Right atrium auricular region (tissue), 2 donors: ENCODE measurements at regions not wholly inside any gene's neighbourhood (a gene's known extent, or its start where the extent isn't known, plus 50 kb on each side); places are given as distances from the start of the nearest gene placed in this dataset.

Experiments
- DNase-seq: peaks from one replicate; pipeline ENCODE4 v3.0.0-alpha.2; 2019; ENCODE audit warnings: low spot score
- H3K27ac ChIP-seq, 2 donors: fragments of 200-600 bp; sonication (generic); 1 replicate in 1 of 2; 2 replicates in 1 of 2; pipeline ENCODE4 v1.5.1; 2016 to 2019
- H3K27me3 ChIP-seq, 2 donors: fragments of 200-600 bp; sonication (generic); one replicate each; pipeline versions ENCODE4 v1.5.1 to v1.6.0; 2017 to 2019
- H3K36me3 ChIP-seq: fragments of 200-600 bp; sonication (generic); one replicate; pipeline ENCODE4 v1.5.1; 2016
- H3K4me1 ChIP-seq, 2 donors: fragments of 200-600 bp; sonication (generic); one replicate each; pipeline versions ENCODE4 v1.5.1 to v1.6.0; 2017 to 2019
- H3K4me3 ChIP-seq, 2 donors: fragments of 200-600 bp; sonication (generic); 1 replicate in 1 of 2; 2 replicates in 1 of 2; pipeline ENCODE4 v1.5.1; 2017 to 2019; ENCODE audit warnings: mild to moderate bottlenecking in 1 of 2, moderate library complexity in 1 of 2
- H3K9me3 ChIP-seq, 2 donors: fragments of 200-600 bp; sonication (generic); one replicate each; pipeline ENCODE4 v1.5.1; 2019
- TF ChIP-seq, protein P1 (sequence below), 2 donors: fragments of 200-600 bp; sonication (generic); IDR thresholded peaks; one replicate each; pipeline ENCODE4 v1.5.1; 2019; ENCODE audit warnings: antibody characterized with exemption in 2 of 2

DNA sequence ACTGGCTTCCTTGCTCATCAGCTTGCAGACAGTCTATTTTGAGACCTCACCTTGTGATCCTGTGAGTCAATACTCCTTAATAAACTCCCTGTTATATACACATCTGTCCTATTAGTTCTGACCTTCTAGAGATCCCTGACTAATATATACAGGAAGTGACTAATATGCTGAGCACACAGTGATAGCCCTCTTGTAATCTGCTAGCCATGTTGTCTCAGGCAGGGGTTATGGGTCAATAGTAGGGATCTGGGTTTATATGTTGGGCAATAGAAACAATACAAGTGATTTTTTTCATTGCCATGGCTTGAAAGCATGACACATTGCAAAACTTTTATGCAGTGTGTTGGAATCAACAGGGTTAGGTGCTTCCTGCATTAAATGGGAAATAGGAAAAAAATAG, 562.2 kb downstream of the GALC start:
- Histone ChIP-seq H3K36me3 (no peaks in the 10 kb centered on the region), H3K4me3 (no peak overlapping the region), H3K27ac (no peak overlapping the region), H3K9me3 (no peaks in the 10 kb centered on the region), H3K4me1 (no peaks in the 10 kb centered on the region), H3K27me3 (no peaks in the 10 kb centered on the region)
- no peak for DNase-seq
- TF ChIP-seq, protein P1, sequence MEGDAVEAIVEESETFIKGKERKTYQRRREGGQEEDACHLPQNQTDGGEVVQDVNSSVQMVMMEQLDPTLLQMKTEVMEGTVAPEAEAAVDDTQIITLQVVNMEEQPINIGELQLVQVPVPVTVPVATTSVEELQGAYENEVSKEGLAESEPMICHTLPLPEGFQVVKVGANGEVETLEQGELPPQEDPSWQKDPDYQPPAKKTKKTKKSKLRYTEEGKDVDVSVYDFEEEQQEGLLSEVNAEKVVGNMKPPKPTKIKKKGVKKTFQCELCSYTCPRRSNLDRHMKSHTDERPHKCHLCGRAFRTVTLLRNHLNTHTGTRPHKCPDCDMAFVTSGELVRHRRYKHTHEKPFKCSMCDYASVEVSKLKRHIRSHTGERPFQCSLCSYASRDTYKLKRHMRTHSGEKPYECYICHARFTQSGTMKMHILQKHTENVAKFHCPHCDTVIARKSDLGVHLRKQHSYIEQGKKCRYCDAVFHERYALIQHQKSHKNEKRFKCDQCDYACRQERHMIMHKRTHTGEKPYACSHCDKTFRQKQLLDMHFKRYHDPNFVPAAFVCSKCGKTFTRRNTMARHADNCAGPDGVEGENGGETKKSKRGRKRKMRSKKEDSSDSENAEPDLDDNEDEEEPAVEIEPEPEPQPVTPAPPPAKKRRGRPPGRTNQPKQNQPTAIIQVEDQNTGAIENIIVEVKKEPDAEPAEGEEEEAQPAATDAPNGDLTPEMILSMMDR (IDR thresholded peaks at IDR 0.05), result no peak

DNA sequence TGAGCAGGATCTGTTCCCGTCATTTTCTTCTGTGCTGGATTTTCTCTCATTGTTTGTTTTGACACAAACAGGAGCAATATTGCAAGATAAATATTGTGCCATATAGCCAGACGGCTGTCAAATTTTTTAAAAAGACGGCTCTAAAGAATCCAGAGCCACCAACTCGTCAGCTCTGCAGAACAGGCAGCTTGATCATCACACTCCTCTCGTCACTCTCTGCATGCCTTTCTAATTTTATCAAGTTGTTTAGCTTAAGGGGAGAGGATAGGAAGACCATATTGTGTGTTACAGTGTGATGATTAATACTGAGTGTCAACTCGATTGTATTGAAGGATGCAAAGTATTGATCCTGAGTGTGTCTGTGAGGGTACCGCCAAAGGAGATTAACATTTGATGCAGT, 562.8 kb downstream of the GALC start:
- H3K9me3 ChIP-seq, result no peaks in the 10 kb centered on the region
- TF ChIP-seq, protein P1 (IDR thresholded peaks at IDR 0.05), result no peak
- no peaks in the 10 kb centered on the region for H3K36me3 ChIP-seq
- H3K27me3 ChIP-seq, result no peaks in the 10 kb centered on the region
- H3K4me1 ChIP-seq, result no peaks in the 10 kb centered on the region
- H3K27ac ChIP-seq, result no peak overlapping the region
- DNase-seq, result no peak
- no peak overlapping the region for H3K4me3 ChIP-seq

DNA sequence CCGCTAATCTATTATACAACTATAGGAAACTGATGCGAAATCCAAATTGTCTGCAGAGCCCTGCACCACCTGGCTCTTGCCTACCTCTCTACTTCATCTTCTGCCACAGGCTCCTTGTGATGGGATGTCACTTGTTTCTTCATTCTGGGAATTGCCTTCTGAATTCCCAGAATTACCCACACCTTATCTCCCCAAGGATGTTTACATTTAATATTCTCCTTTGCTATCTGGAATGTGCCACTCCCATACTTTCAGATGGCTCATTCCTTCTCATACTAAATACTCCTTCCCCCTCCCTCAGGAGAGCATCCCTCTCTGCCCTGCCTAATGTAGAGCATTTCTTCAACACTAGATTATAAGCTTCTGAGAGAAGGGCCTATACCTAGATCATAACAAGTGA, 573.1 kb downstream of the GALC start:
- H3K4me3 ChIP-seq, result no peak overlapping the region
- peaks cover 0 to 8% of the 10 kb centered on the region in 2 donors for H3K9me3 ChIP-seq
- no peaks in the 10 kb centered on the region for H3K4me1 ChIP-seq
- no peaks in the 10 kb centered on the region for H3K36me3 ChIP-seq
- H3K27me3 ChIP-seq, result no peaks in the 10 kb centered on the region
- TF ChIP-seq, protein P1 (IDR thresholded peaks at IDR 0.05), result no peak
- no peak overlapping the region for H3K27ac ChIP-seq
- no peak for DNase-seq

DNA sequence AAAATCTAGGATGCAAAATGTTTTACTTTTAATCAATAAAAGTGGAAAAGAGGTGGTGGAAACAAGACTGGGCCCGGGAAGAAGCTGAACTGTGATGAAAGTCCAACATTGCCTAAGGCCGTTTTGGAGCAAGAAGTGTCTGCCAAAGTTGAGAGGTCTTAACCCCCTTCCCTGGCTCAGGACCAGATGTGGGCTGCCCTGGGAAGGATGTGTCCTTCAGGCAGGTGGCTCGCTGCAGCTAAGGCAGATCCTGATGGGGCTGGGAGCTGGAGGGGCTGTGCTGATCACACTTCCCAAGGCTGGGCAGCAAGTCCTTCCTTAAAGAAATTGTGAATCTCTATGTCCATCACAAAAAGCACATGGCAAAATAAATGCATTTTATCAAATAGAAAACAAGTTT, 581.6 kb downstream of the GALC start:
- H3K27ac ChIP-seq, result no peak overlapping the region
- TF ChIP-seq, protein P1 (IDR thresholded peaks at IDR 0.05), result no peak
- no peak for DNase-seq
- H3K4me1 ChIP-seq, result no peaks in the 10 kb centered on the region
- no peaks in the 10 kb centered on the region for H3K9me3 ChIP-seq
- H3K36me3 ChIP-seq, result no peaks in the 10 kb centered on the region
- H3K27me3 ChIP-seq, result no peaks in the 10 kb centered on the region
- no peak overlapping the region for H3K4me3 ChIP-seq

DNA sequence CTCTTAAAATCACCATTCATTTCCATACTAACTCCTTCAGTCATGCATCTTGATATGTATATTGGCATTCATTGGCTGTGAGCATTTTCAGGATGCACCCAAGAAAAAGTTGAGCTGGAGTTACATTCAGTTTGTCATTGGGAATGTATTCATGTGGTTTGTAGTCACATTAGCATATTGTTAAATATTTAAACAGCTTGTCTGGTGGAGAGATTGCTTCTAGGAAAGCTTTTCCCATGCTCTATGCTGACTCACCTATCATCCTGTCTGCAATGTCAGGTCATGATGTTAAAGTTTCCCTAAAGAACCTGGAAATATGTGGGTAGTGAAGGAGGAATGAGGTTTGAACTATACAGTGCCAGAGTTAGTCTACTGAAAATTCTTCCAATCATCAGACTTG, 583.6 kb downstream of the GALC start:
- Histone ChIP-seq H3K4me3 (no peak overlapping the region), H3K36me3 (no peaks in the 10 kb centered on the region), H3K9me3 (no peaks in the 10 kb centered on the region), H3K4me1 (no peaks in the 10 kb centered on the region), H3K27me3 (no peaks in the 10 kb centered on the region), H3K27ac (no peak overlapping the region)
- DNase-seq, result no peak
- TF ChIP-seq, protein P1 (IDR thresholded peaks at IDR 0.05), result no peak

DNA sequence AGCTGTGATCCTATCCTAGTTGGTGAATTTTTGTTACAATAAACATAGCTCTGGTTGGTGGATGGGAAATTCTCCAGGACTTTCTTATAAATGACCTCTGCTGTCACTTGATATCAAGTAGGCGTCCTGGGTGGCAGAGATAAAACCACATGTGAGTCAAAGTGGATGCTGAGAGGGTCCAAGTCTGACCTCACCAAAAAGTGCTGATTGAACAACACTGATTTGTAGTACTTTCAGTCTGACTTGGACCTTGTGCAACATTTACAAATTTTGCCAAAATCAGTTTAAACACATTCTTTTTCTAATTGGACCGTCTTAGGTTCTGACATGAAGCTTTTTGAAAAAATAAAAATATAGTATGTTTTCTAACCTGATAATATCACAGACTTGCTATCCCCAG, 585.6 kb downstream of the GALC start:
- no peaks in the 10 kb centered on the region for H3K4me1 ChIP-seq
- H3K9me3 ChIP-seq, result no peaks in the 10 kb centered on the region
- H3K27me3 ChIP-seq, result no peaks in the 10 kb centered on the region
- no peak for DNase-seq
- TF ChIP-seq, protein P1 (IDR thresholded peaks at IDR 0.05), result no peak
- H3K36me3 ChIP-seq, result no peaks in the 10 kb centered on the region
- H3K27ac ChIP-seq, result no peak overlapping the region
- no peak overlapping the region for H3K4me3 ChIP-seq
